AG09319 (cell line): ENCODE measurements at regions not wholly inside any gene's neighbourhood (a gene's known extent, or its start where the extent isn't known, plus 50 kb on each side); places are given as distances from the start of the nearest gene placed in this dataset.

Experiments used
- DNase-seq: peaks from one replicate; pipeline ENCODE4 v3.0.0-alpha.2; 2010; ENCODE audit warnings: low read depth; ENCODE audit errors: extremely low read depth
- TF ChIP-seq, protein P1 (sequence below): IDR thresholded peaks from 2 replicates; pipeline ENCODE4 v1.5.1; 2011; ENCODE audit warnings: low read depth, mild to moderate bottlenecking, inconsistent platforms, low read length, moderate library complexity

DNA sequence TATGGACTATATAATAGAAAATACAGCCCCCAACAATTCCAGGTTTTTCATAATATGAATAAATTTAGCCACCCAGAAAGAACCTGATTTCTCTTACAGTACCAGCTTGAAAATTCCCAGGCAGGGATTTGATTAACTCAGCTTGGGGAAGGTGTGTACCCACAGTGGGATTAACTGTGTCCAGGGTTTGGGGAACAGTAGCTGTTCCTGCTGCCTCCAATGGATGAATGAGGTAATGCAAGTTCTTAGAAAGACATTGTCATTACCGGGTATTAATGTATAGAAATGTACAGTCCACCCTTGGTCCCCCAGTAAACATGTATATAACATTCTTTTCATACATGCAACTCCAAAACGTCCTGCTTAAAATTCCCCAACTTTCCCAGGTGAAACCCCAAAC is 115.6 kb downstream of the LRIG3 start:
- no peak for DNase-seq
- TF ChIP-seq, protein P1, sequence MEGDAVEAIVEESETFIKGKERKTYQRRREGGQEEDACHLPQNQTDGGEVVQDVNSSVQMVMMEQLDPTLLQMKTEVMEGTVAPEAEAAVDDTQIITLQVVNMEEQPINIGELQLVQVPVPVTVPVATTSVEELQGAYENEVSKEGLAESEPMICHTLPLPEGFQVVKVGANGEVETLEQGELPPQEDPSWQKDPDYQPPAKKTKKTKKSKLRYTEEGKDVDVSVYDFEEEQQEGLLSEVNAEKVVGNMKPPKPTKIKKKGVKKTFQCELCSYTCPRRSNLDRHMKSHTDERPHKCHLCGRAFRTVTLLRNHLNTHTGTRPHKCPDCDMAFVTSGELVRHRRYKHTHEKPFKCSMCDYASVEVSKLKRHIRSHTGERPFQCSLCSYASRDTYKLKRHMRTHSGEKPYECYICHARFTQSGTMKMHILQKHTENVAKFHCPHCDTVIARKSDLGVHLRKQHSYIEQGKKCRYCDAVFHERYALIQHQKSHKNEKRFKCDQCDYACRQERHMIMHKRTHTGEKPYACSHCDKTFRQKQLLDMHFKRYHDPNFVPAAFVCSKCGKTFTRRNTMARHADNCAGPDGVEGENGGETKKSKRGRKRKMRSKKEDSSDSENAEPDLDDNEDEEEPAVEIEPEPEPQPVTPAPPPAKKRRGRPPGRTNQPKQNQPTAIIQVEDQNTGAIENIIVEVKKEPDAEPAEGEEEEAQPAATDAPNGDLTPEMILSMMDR: peak; percentile 9

GRCh38 chr12:58809064-58809607 is 111.2 kb downstream of the LRIG3 start:
- TF ChIP-seq, protein P1: no peak
- no peak for DNase-seq

GRCh38 chr12:58811346-58811745 is 109.0 kb downstream of the LRIG3 start:
- no peak for DNase-seq
- TF ChIP-seq, protein P1: no peak

DNA sequence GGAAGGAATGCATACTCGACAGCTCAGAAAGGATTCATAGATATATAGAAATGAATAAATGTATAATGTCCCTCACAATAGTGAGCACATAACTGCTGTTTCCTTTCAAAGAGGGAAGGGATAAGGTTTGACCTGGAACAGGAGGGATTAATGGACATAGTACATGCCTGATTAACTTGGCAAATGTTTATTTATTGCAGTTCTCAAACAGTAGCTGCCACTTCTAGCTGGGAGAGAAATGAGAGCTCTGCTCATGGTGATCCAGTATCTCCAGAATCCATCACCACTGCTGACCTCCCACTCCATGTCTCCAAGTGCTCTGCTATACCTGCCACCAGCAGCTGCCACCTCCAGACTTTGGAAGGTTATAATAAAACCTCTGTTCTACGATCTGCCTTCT is 108.1 kb downstream of the LRIG3 start:
- no peak for DNase-seq
- TF ChIP-seq, protein P1: no peak

DNA sequence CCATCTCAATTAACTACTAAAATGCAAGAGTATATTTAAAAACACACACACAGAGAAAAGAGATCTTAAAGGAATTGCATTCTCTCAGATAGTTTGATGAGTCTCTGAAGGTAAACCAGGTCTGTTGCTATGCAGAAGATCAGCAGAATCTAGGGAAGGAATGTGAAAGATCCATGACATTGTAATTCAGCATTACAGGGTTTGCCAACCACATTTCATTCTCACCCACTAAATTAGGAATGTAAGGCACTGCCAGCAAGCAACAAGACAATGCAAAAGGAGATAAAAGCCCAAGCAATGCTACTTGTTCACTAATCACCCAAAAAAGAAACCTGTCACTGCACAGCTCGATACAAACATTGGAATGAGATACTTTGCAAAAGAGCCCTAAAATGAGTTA is 106.3 kb downstream of the LRIG3 start:
- DNase-seq: no peak
- TF ChIP-seq, protein P1: no peak

DNA sequence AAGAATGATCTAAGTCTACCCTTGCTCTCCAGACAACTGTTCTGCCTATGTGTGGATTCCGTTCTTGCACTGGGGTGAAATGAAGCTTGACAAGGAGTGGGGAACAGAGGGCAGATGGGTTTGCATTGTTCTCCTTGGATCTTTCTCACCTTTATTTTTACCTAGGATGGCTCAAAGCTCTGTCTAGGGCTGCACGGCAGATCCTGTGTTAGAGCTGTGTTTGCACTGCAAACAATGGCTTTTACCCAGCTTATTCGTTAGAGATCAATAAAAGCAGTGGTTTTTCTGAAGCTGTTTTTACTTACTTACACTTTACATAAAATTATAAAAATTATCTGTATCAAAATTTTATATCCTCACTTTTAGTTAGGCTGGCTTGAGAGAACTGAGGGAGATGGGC is 105.1 kb downstream of the LRIG3 start:
- DNase-seq: no peak
- TF ChIP-seq, protein P1: no peak

- TF ChIP-seq, protein P1: no peak
- DNase-seq: no peak
Observed at GRCh38 chr12:58818546-58818945, 101.8 kb downstream of the LRIG3 start.
